ENCODE measurements at regions not wholly inside any gene's neighbourhood (a gene's known extent, or its start where the extent isn't known, plus 50 kb on each side); places are given as distances from the start of the nearest gene placed in this dataset.
A peak's percentile ranks its signal among the peaks of the same experiment; 100 is the strongest.

- TF ChIP-seq AHDC1 (CRISPR knock-in tag; IDR thresholded peaks at IDR 0.05; ENCODE audit: borderline replicate concordance) (0 out of 2 replicates have a peak, but pooled peaks have one; percentile 39), FOXA1 (IDR thresholded peaks at IDR 0.05) (no peak), FOXA1 (CRISPR knock-in tag; IDR thresholded peaks at IDR 0.05) (peak; percentile 56; the same call in 1 of the 2 replicates), CEBPG (CRISPR knock-in tag; IDR thresholded peaks at IDR 0.05) (0 out of 2 replicates have a peak, but pooled peaks have one; percentile 16), FOXP1 (IDR thresholded peaks at IDR 0.05) (no peak), FOXP1 (CRISPR knock-in tag; IDR thresholded peaks at IDR 0.05) (peak; percentile 59), DPF2 (CRISPR knock-in tag; IDR thresholded peaks at IDR 0.05; ENCODE audit: borderline replicate concordance, low read depth) (0 out of 2 replicates have a peak, but pooled peaks have one; percentile 25)
Observed at GRCh38 chr16:82395212-82395611, 225.2 kb upstream of the MPHOSPH6 start (continued).

- intact Hi-C loops (cut with micrococcal nuclease; ENCODE audit: unreplicated experiment) (no loop called here), in situ Hi-C loops (cut with HindIII; ENCODE audit: extremely low pct_ligation_motif_present, low pct_unique_long_range_greater_than_20kb) (no loop called here)
- ChIA-PET CTCF (ENCODE audit: low intra/inter-chr PET ratio, low total read pairs) (no interaction called here), POLR2A (no interaction called here)
- no peak for ATAC-seq
- Histone ChIP-seq H3K79me2 (ENCODE audit: insufficient read depth, low read length) (no peaks in the 10 kb centered on the region), H2AFZ (ENCODE audit: low read length) (no peak overlapping the region), H3K9ac (ENCODE audit: insufficient read depth, low read depth, low read length) (no peak overlapping the region), H3K27ac (ENCODE audit: extremely low read length, insufficient read depth, low read length) (no peak overlapping the region), H3K4me2 (ENCODE audit: low read depth, low read length) (no peak overlapping the region), H3K9me3 (ENCODE audit: low read length) (no peaks in the 10 kb centered on the region), H3K27me3 (ENCODE audit: control insufficient read depth in 1 of 2, insufficient read depth in 2 of 2, low read length in 2 of 2) (no peaks in the 10 kb centered on the region; a peak in 1 of 5 replicates), H4K20me1 (ENCODE audit: insufficient read depth, low read length) (no peaks in the 10 kb centered on the region), H3K4me1 (ENCODE audit: insufficient read depth, low read length) (peaks cover 11% of the 10 kb centered on the region; the same call in 1 of the 2 replicates), H3K4me3 (replicated peaks in 1 of 3; ENCODE audit: insufficient read depth in 1 of 3, low read depth in 2 of 3, low read length in 3 of 3) (no peak overlapping the region), H3K36me3 (replicated peaks in 1 of 2; ENCODE audit: control insufficient read depth in 1 of 2, insufficient read depth in 2 of 2, low read length in 2 of 2) (no peaks in the 10 kb centered on the region)
- no peak for DNase-seq (ENCODE audit: low spot score)
- no peak for FAIRE-seq
- BruUV-seq (replicated peaks) = no TSS peak
- whole genome bisulfite sequencing (ENCODE audit: low lambda C conversion rate) = 0% methylated on average over 3 of the region's 3 CpGs
- TF ChIP-seq E2F2 (CRISPR knock-in tag; IDR thresholded peaks at IDR 0.05; ENCODE audit: borderline replicate concordance) (no peak), ATF7 (IDR thresholded peaks at IDR 0.05) (no peak), ATF7 (CRISPR knock-in tag; IDR thresholded peaks at IDR 0.05) (no peak), ZNF737 (CRISPR knock-in tag; IDR thresholded peaks at IDR 0.05; ENCODE audit: borderline replicate concordance) (no peak), AKNA (CRISPR knock-in tag; IDR thresholded peaks at IDR 0.05; ENCODE audit: borderline replicate concordance) (no peak)
Observed at GRCh38 chr16:82391690-82392089, 221.7 kb upstream of the MPHOSPH6 start.
